Neural progenitor cell (in vitro differentiated cells): ENCODE measurements at regions not wholly inside any gene's neighbourhood (a gene's known extent, or its start where the extent isn't known, plus 50 kb on each side); places are given as distances from the start of the nearest gene placed in this dataset.

Experiments
- EZH2 ChIP-seq: fragments of 200-600 bp; sonication (generic); IDR thresholded peaks from 2 replicates; pipeline ENCODE4 v1.6.1; 2017; ENCODE audit warnings: antibody characterized with exemption, mild to moderate bottlenecking, moderate library complexity
- TF ChIP-seq, protein P1 (sequence below): fragments of 200-600 bp; sonication (generic); IDR thresholded peaks from 2 replicates; pipeline ENCODE4 v1.5.1; 2017; ENCODE audit warnings: antibody characterized with exemption, mild to moderate bottlenecking

DNA sequence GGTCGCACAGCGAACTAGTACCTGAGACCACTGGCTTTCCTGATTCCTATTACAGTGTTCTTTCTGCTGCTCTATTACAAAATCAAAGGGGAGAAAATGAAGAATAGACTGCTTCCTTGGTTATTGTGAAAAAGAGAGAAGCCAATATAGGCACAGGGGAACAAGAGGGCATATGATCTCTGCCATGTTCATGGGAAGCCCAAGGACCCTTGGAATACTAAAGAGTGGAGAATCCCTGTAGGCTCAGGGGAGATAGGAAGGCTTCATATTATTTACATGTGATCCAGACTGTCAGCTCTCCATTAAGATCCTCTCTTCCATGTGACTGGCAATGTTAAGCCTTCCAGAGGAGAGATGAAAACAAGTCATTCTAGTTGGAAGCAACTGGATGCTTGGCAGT lies 135.7 kb upstream of the MYCN start:
- TF ChIP-seq EZH2, result no peak
- TF ChIP-seq, protein P1, sequence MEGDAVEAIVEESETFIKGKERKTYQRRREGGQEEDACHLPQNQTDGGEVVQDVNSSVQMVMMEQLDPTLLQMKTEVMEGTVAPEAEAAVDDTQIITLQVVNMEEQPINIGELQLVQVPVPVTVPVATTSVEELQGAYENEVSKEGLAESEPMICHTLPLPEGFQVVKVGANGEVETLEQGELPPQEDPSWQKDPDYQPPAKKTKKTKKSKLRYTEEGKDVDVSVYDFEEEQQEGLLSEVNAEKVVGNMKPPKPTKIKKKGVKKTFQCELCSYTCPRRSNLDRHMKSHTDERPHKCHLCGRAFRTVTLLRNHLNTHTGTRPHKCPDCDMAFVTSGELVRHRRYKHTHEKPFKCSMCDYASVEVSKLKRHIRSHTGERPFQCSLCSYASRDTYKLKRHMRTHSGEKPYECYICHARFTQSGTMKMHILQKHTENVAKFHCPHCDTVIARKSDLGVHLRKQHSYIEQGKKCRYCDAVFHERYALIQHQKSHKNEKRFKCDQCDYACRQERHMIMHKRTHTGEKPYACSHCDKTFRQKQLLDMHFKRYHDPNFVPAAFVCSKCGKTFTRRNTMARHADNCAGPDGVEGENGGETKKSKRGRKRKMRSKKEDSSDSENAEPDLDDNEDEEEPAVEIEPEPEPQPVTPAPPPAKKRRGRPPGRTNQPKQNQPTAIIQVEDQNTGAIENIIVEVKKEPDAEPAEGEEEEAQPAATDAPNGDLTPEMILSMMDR, result no peak
